ENCODE measurements at regions not wholly inside any gene's neighbourhood (a gene's known extent, or its start where the extent isn't known, plus 50 kb on each side); places are given as distances from the start of the nearest gene placed in this dataset.

DNA sequence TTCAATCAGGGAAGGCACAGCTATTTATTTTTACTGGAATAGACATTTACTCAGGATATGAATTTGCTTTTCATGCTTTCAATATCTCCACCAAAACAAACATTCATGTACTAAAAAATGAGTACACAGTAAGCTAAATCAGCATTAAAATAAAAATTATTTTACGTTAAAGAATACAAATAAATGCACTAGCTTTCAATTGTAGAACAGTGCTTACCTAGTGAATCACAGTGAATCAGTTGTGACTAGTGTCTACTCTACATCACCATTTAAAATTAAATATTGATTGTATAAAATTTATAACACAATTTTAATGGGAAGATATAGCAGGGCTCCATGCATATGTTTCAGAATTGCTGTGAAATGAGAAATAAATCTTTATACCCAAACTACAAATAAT lies 929.6 kb upstream of the ATXN8OS start:
- Histone ChIP-seq H3K36me3 (replicated peaks in 1 of 2; ENCODE audit: control insufficient read depth in 2 of 2, insufficient read depth in 2 of 2, low read length in 2 of 2) (no peaks in the 10 kb centered on the region), H2BK15ac (ENCODE audit: low read length) (no peak overlapping the region), H3K14ac (ENCODE audit: low read length) (no peak overlapping the region), H4K91ac (ENCODE audit: low read depth, low read length, poor library complexity) (no peak overlapping the region), H3K18ac (ENCODE audit: low read length) (no peak overlapping the region), H2BK12ac (ENCODE audit: low read length) (no peak overlapping the region), H3K79me1 (ENCODE audit: low read depth, low read length) (no peaks in the 10 kb centered on the region), H3K27ac (replicated peaks; ENCODE audit: low read length) (no peak overlapping the region), H2AFZ (ENCODE audit: low read length) (peak overlapping the region; percentile 38), H2BK5ac (ENCODE audit: low read length) (no peak overlapping the region), H3K23ac (ENCODE audit: low read depth, low read length, poor library complexity) (no peak overlapping the region), H3K4me1 (ENCODE audit: control insufficient read depth in 2 of 2, insufficient read depth in 1 of 2, low read depth in 1 of 2, low read length in 2 of 2) (peaks cover 0 to 3% of the 10 kb centered on the region in 2 donors), H2AK5ac (ENCODE audit: low read depth, low read length) (no peak overlapping the region), H3K27me3 (ENCODE audit: control insufficient read depth in 3 of 3, insufficient read depth in 3 of 3, low read depth in 1 of 3, low read length in 3 of 3) (no peaks in the 10 kb centered on the region), H3K4ac (ENCODE audit: low read length) (no peak overlapping the region), H3K4me3 (ENCODE audit: low read length in 2 of 2) (no peak overlapping the region), H4K8ac (ENCODE audit: low read depth, low read length) (no peak overlapping the region), H3K9me3 (replicated peaks in 1 of 2; ENCODE audit: control insufficient read depth in 2 of 2, insufficient read depth in 1 of 2, low read depth in 1 of 2, low read length in 2 of 2) (no peaks in the 10 kb centered on the region), H3K9ac (ENCODE audit: low read depth, low read length, poor library complexity) (no peak overlapping the region), H2BK120ac (ENCODE audit: low read depth, low read length) (no peak overlapping the region), H3K4me2 (ENCODE audit: insufficient read depth, low read length, poor library complexity, severe bottlenecking) (no peak overlapping the region)
- no CpG with 5 or more reads among the region's 1 CpG for WGBS, 2 donors (ENCODE audit: extremely low coverage in 2 of 2, insufficient read length in 2 of 2, insufficient replicate concordance in 1 of 2)
- DNase-seq (ENCODE audit: low spot score): no peak

GRCh38 chr13:69168436-69168835 lies 939.2 kb upstream of the ATXN8OS start:
- no CpG with 5 or more reads among the region's 9 CpGs for WGBS, 2 donors (ENCODE audit: extremely low coverage in 2 of 2, insufficient read length in 2 of 2, insufficient replicate concordance in 1 of 2)
- H2AK5ac ChIP-seq (ENCODE audit: low read depth, low read length): no peak overlapping the region
- no peak overlapping the region for H4K8ac ChIP-seq (ENCODE audit: low read depth, low read length)
- H3K79me1 ChIP-seq (ENCODE audit: low read depth, low read length): no peaks in the 10 kb centered on the region
- H2BK5ac ChIP-seq (ENCODE audit: low read length): no peak overlapping the region
- no peak overlapping the region for H2BK120ac ChIP-seq (ENCODE audit: low read depth, low read length)
- no peak overlapping the region for H3K14ac ChIP-seq (ENCODE audit: low read length)
- no peak overlapping the region for H2BK12ac ChIP-seq (ENCODE audit: low read length)
- H2AFZ ChIP-seq (ENCODE audit: low read length): peak overlapping the region; percentile 11
- no peaks in the 10 kb centered on the region for H3K27me3 ChIP-seq (ENCODE audit: control insufficient read depth in 3 of 3, insufficient read depth in 3 of 3, low read depth in 1 of 3, low read length in 3 of 3)
- no peaks in the 10 kb centered on the region for H3K4me1 ChIP-seq (ENCODE audit: control insufficient read depth in 2 of 2, insufficient read depth in 1 of 2, low read depth in 1 of 2, low read length in 2 of 2)
- H2BK15ac ChIP-seq (ENCODE audit: low read length): no peak overlapping the region
- H3K9ac ChIP-seq (ENCODE audit: low read depth, low read length, poor library complexity): no peak overlapping the region
- H3K4me2 ChIP-seq (ENCODE audit: insufficient read depth, low read length, poor library complexity, severe bottlenecking): no peak overlapping the region
- H3K9me3 ChIP-seq (replicated peaks in 1 of 2; ENCODE audit: control insufficient read depth in 2 of 2, insufficient read depth in 1 of 2, low read depth in 1 of 2, low read length in 2 of 2): peaks cover 2 to 4% of the 10 kb centered on the region in 2 donors
- H3K27ac ChIP-seq (replicated peaks; ENCODE audit: low read length): no peak overlapping the region
- no peak overlapping the region for H3K18ac ChIP-seq (ENCODE audit: low read length)
- no peak overlapping the region for H3K4me3 ChIP-seq (ENCODE audit: low read length in 2 of 2)
- no peak overlapping the region for H3K4ac ChIP-seq (ENCODE audit: low read length)
- H3K23ac ChIP-seq (ENCODE audit: low read depth, low read length, poor library complexity): no peak overlapping the region
- DNase-seq (ENCODE audit: low spot score): no peak
- no peak overlapping the region for H4K91ac ChIP-seq (ENCODE audit: low read depth, low read length, poor library complexity)
- no peaks in the 10 kb centered on the region for H3K36me3 ChIP-seq (replicated peaks in 1 of 2; ENCODE audit: control insufficient read depth in 2 of 2, insufficient read depth in 2 of 2, low read length in 2 of 2)

DNA sequence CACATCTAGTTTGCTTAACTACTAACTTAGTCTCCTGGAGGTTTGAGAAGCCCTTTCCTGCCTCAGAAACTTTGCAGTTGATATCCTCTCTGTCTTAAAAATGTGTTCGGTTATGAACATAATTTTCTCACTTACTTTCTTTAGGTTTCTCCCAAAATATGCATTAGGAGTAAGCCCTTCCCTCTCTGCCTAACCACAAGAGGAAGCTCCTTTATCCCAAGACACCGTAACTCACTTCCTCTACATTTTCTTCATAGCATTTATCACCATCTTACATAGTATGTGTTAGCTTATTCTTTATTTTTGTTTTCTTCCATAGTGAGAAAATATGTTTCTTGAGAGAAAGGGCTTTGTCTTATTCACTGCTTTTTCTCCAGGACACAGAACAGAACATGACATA lies 952.5 kb upstream of the ATXN8OS start:
- Histone ChIP-seq H2BK15ac (ENCODE audit: low read length) (no peak overlapping the region), H3K27me3 (ENCODE audit: control insufficient read depth in 3 of 3, insufficient read depth in 3 of 3, low read depth in 1 of 3, low read length in 3 of 3) (no peaks in the 10 kb centered on the region), H2AK5ac (ENCODE audit: low read depth, low read length) (no peak overlapping the region), H2BK120ac (ENCODE audit: low read depth, low read length) (no peak overlapping the region), H3K4me1 (ENCODE audit: control insufficient read depth in 2 of 2, insufficient read depth in 1 of 2, low read depth in 1 of 2, low read length in 2 of 2) (no peaks in the 10 kb centered on the region), H3K4me3 (ENCODE audit: low read length in 2 of 2) (no peak overlapping the region), H4K91ac (ENCODE audit: low read depth, low read length, poor library complexity) (no peak overlapping the region), H3K9ac (ENCODE audit: low read depth, low read length, poor library complexity) (no peak overlapping the region), H2AFZ (ENCODE audit: low read length) (peak overlapping the region; percentile 47), H3K36me3 (replicated peaks in 1 of 2; ENCODE audit: control insufficient read depth in 2 of 2, insufficient read depth in 2 of 2, low read length in 2 of 2) (no peaks in the 10 kb centered on the region), H4K8ac (ENCODE audit: low read depth, low read length) (no peak overlapping the region), H3K14ac (ENCODE audit: low read length) (no peak overlapping the region), H2BK12ac (ENCODE audit: low read length) (no peak overlapping the region), H3K18ac (ENCODE audit: low read length) (no peak overlapping the region), H3K27ac (replicated peaks; ENCODE audit: low read length) (no peak overlapping the region), H2BK5ac (ENCODE audit: low read length) (no peak overlapping the region), H3K23ac (ENCODE audit: low read depth, low read length, poor library complexity) (no peak overlapping the region), H3K4ac (ENCODE audit: low read length) (no peak overlapping the region), H3K79me1 (ENCODE audit: low read depth, low read length) (peaks cover 1% of the 10 kb centered on the region), H3K4me2 (ENCODE audit: insufficient read depth, low read length, poor library complexity, severe bottlenecking) (no peak overlapping the region), H3K9me3 (replicated peaks in 1 of 2; ENCODE audit: control insufficient read depth in 2 of 2, insufficient read depth in 1 of 2, low read depth in 1 of 2, low read length in 2 of 2) (peaks cover 0 to 4% of the 10 kb centered on the region in 2 donors)
- no peak for DNase-seq (ENCODE audit: low spot score)
- whole genome bisulfite sequencing, 2 donors (ENCODE audit: extremely low coverage in 2 of 2, insufficient read length in 2 of 2, insufficient replicate concordance in 1 of 2): no CpG with 5 or more reads among the region's 2 CpGs

- no peaks in the 10 kb centered on the region for H3K79me1 ChIP-seq (ENCODE audit: low read depth, low read length)
- H2BK5ac ChIP-seq (ENCODE audit: low read length): no peak overlapping the region
- H3K27me3 ChIP-seq (ENCODE audit: control insufficient read depth in 3 of 3, insufficient read depth in 3 of 3, low read depth in 1 of 3, low read length in 3 of 3): no peaks in the 10 kb centered on the region
- no peak overlapping the region for H3K18ac ChIP-seq (ENCODE audit: low read length)
- no peaks in the 10 kb centered on the region for H3K4me1 ChIP-seq (ENCODE audit: control insufficient read depth in 2 of 2, insufficient read depth in 1 of 2, low read depth in 1 of 2, low read length in 2 of 2)
- H3K23ac ChIP-seq (ENCODE audit: low read depth, low read length, poor library complexity): no peak overlapping the region
- H3K4me3 ChIP-seq (ENCODE audit: low read length in 2 of 2): no peak overlapping the region
- no peak overlapping the region for H4K91ac ChIP-seq (ENCODE audit: low read depth, low read length, poor library complexity)
- H2AFZ ChIP-seq (ENCODE audit: low read length): peak overlapping the region; percentile 3
- H4K8ac ChIP-seq (ENCODE audit: low read depth, low read length): no peak overlapping the region
- no peak overlapping the region for H2AK5ac ChIP-seq (ENCODE audit: low read depth, low read length)
- no peaks in the 10 kb centered on the region for H3K36me3 ChIP-seq (replicated peaks in 1 of 2; ENCODE audit: control insufficient read depth in 2 of 2, insufficient read depth in 2 of 2, low read length in 2 of 2)
- no peak overlapping the region for H3K9ac ChIP-seq (ENCODE audit: low read depth, low read length, poor library complexity)
- no peak overlapping the region for H3K27ac ChIP-seq (replicated peaks; ENCODE audit: low read length)
- no peaks in the 10 kb centered on the region for H3K9me3 ChIP-seq (replicated peaks in 1 of 2; ENCODE audit: control insufficient read depth in 2 of 2, insufficient read depth in 1 of 2, low read depth in 1 of 2, low read length in 2 of 2)
- H2BK12ac ChIP-seq (ENCODE audit: low read length): no peak overlapping the region
- no peak overlapping the region for H3K4ac ChIP-seq (ENCODE audit: low read length)
- DNase-seq (ENCODE audit: low spot score): no peak
- H2BK120ac ChIP-seq (ENCODE audit: low read depth, low read length): no peak overlapping the region
- no CpG with 5 or more reads among the region's 3 CpGs for WGBS, 2 donors (ENCODE audit: extremely low coverage in 2 of 2, insufficient read length in 2 of 2, insufficient replicate concordance in 1 of 2)
- no peak overlapping the region for H3K4me2 ChIP-seq (ENCODE audit: insufficient read depth, low read length, poor library complexity, severe bottlenecking)
- H2BK15ac ChIP-seq (ENCODE audit: low read length): no peak overlapping the region
- no peak overlapping the region for H3K14ac ChIP-seq (ENCODE audit: low read length)
Observed at GRCh38 chr13:69142101-69142500, 965.5 kb upstream of the ATXN8OS start.
